CD4-positive, alpha-beta T cell treated with Interleukin-21 for 1 hour (primary cell): ENCODE measurements at regions not wholly inside any gene's neighbourhood (a gene's known extent, or its start where the extent isn't known, plus 50 kb on each side); places are given as distances from the start of the nearest gene placed in this dataset.

Source experiments
- DNase-seq: peaks from one replicate; pipeline ENCODE4 v3.0.0-alpha.2; 2020

- DNase-seq = no peak
Measured at GRCh38 chr15:54707805-54708752, 488.7 kb downstream of the RSL24D1 start.

GRCh38 chr15:54687628-54688027 lies 509.1 kb downstream of the RSL24D1 start:
- no peak for DNase-seq
